A549 (cell line): ENCODE measurements at regions not wholly inside any gene's neighbourhood (a gene's known extent, or its start where the extent isn't known, plus 50 kb on each side); places are given as distances from the start of the nearest gene placed in this dataset.

Experiments
- ATAC-seq, 2 experiments: fragments of 200-7000 bp in 1 of 2; fragments of >200 bp in 1 of 2; cut with Nextera tagmentation in 1 of 2; cut with Tn5 transposase in 1 of 2; 3 replicates each; pipeline versions ENCODE4 v1.8.0 to v1.9.1; 2018 to 2020; ENCODE audit warnings: mild to moderate bottlenecking in 1 of 2, moderate library complexity in 1 of 2
- CTCF ChIA-PET: fragments of 300-600 bp; sonication (Branson Sonifier 250); formaldehyde crosslinking; extraction: SDS; loops from one replicate; lab custom pipeline; 2021; ENCODE audit warnings: antibody characterized with exemption, inconsistent platforms; lab: Yijun Ruan, JAX
- POLR2A ChIA-PET: fragments of 350-600 bp; formaldehyde crosslinking; extraction: SDS; loops from one replicate; lab custom pipeline; 2021; ENCODE audit warnings: antibody characterized with exemption, inconsistent platforms; lab: Yijun Ruan, JAX
- DNase-seq, 2 experiments: peaks; one replicate each; pipeline versions ENCODE4 v3.0.0 to v3.0.0-alpha.2; 2011 to 2016; ENCODE audit warnings: low read depth in 1 of 2, low spot score in 1 of 2
- FAIRE-seq: peaks from 2 replicates; lab custom pipeline; 2011; peaks lifted over from hg19 to GRCh38; lab: Jason Lieb, UNC
- H3K27ac ChIP-seq, 2 experiments: fragments of >200 bp; sonication (Bioruptor Twin); formaldehyde crosslinking; 3 replicates each; pipeline ENCODE4 v1.5.1; 2016 to 2017
- H3K4me1 ChIP-seq: fragments of >200 bp; sonication (Bioruptor Twin); formaldehyde crosslinking; 3 replicates; pipeline ENCODE4 v1.6.1; 2016
- H3K4me2 ChIP-seq: fragments of >200 bp; sonication (Bioruptor Twin); formaldehyde crosslinking; 3 replicates; pipeline ENCODE4 v1.6.1; 2016
- H3K4me3 ChIP-seq: fragments of >200 bp; sonication (Bioruptor Twin); formaldehyde crosslinking; 3 replicates; pipeline ENCODE4 v1.5.1; 2016
- H3K9me3 ChIP-seq: fragments of >200 bp; sonication (Bioruptor Twin); formaldehyde crosslinking; 3 replicates; pipeline ENCODE4 v1.6.1; 2016
- CBX2 ChIP-seq: fragments of 200-600 bp; sonication (generic); IDR thresholded peaks from 2 replicates; pipeline ENCODE4 v1.6.1; 2016; ENCODE audit warnings: low read depth, mild to moderate bottlenecking, borderline replicate concordance
- CEBPB ChIP-seq, 2 experiments: fragments of >200 bp in 1 of 2; sonication (Bioruptor Twin) in 1 of 2; formaldehyde crosslinking in 1 of 2; IDR thresholded peaks; 2 replicates each; pipeline ENCODE4 v1.6.1; 2012 to 2016
- CHD2 ChIP-seq: fragments of 150-350 bp; IDR thresholded peaks from 2 replicates; pipeline ENCODE4 v1.6.1; 2014; ENCODE audit warnings: low read length; ENCODE audit not compliant: partially characterized antibody
- CHD4 ChIP-seq: fragments of 200-600 bp; sonication (generic); IDR thresholded peaks from 2 replicates; pipeline ENCODE4 v1.6.1; 2016; ENCODE audit warnings: antibody characterized with exemption, mild to moderate bottlenecking, borderline replicate concordance
- EP300 ChIP-seq, 2 experiments: fragments of >200 bp; sonication (Bioruptor Twin); formaldehyde crosslinking; IDR thresholded peaks; 2 replicates in 1 of 2; 3 replicates in 1 of 2; pipeline ENCODE4 v1.6.1; 2016 to 2017
- HEYL ChIP-seq: fragments of 250-450 bp; sonication (Bioruptor Pico); IDR thresholded peaks from 2 replicates; pipeline ENCODE4 v1.8.0; 2021; ENCODE audit warnings: mild to moderate bottlenecking, moderate library complexity
- HMGXB4 ChIP-seq: fragments of 250-450 bp; sonication (Bioruptor Pico); IDR thresholded peaks from 2 replicates; pipeline ENCODE4 v1.5.0; 2021; ENCODE audit warnings: mild to moderate bottlenecking, moderate library complexity, borderline replicate concordance
- HOXB13 ChIP-seq: fragments of 250-450 bp; sonication (Bioruptor Pico); IDR thresholded peaks from 2 replicates; pipeline ENCODE4 v1.5.0; 2020; ENCODE audit warnings: low read depth, mild to moderate bottlenecking, moderate library complexity
- HOXB5 ChIP-seq: fragments of 250-450 bp; sonication (Bioruptor Pico); IDR thresholded peaks from 2 replicates; pipeline ENCODE4 v1.5.0; 2020; ENCODE audit warnings: mild to moderate bottlenecking, moderate library complexity
- JUNB ChIP-seq: fragments of >200 bp; sonication (Bioruptor Twin); formaldehyde crosslinking; IDR thresholded peaks from 2 replicates; pipeline ENCODE4 v1.6.1; 2016
- KDM5A ChIP-seq: fragments of 200-600 bp; sonication (generic); IDR thresholded peaks from 2 replicates; pipeline ENCODE4 v1.6.1; 2016; ENCODE audit warnings: antibody characterized with exemption, mild to moderate bottlenecking
- PHF8 ChIP-seq: fragments of 200-600 bp; sonication (generic); IDR thresholded peaks from 2 replicates; pipeline ENCODE4 v1.6.1; 2016; ENCODE audit warnings: low read depth, mild to moderate bottlenecking, antibody characterized with exemption, moderate library complexity, borderline replicate concordance
- POLR2AphosphoS2 ChIP-seq: conservative IDR thresholded peaks from 2 replicates; pipeline ENCODE4 v1.6.1; 2012; ENCODE audit warnings: low read length, improper control_type of control experiment, inconsistent platforms
- RNF2 ChIP-seq: fragments of 200-600 bp; sonication (generic); IDR thresholded peaks from 2 replicates; pipeline ENCODE4 v1.6.1; 2016; ENCODE audit warnings: low read depth, mild to moderate bottlenecking, antibody characterized with exemption, moderate library complexity, borderline replicate concordance
- SMC3 ChIP-seq: fragments of >200 bp; sonication (Bioruptor Twin); formaldehyde crosslinking; IDR thresholded peaks from 3 replicates; pipeline ENCODE4 v1.6.1; 2018; ENCODE audit warnings: inconsistent platforms
- SREBF2 ChIP-seq: fragments of 450-650 bp; IDR thresholded peaks from 2 replicates; pipeline ENCODE4 v1.6.1; 2014; ENCODE audit warnings: mild to moderate bottlenecking, moderate library complexity
- TFCP2L1 ChIP-seq: fragments of 250-450 bp; sonication (Bioruptor Pico); IDR thresholded peaks from 2 replicates; pipeline ENCODE4 v1.5.0; 2021; ENCODE audit warnings: mild to moderate bottlenecking
- ZSCAN20 ChIP-seq: fragments of 250-450 bp; sonication (Bioruptor Pico); IDR thresholded peaks from 2 replicates; pipeline ENCODE4 v1.8.0; 2022; ENCODE audit warnings: mild to moderate bottlenecking, moderate library complexity
- WGBS: methylation state at CpG from one replicate; pipeline ENCODE4 v1.1.6; 2017; ENCODE audit errors: missing lambda C conversion rate; 5-methylcytosine and 5-hydroxymethylcytosine counted together
- TF ChIP-seq, protein P1 (sequence below): fragments of 150-350 bp; IDR thresholded peaks from 2 replicates; pipeline ENCODE4 v1.6.1; 2014; ENCODE audit warnings: low read depth, mild to moderate bottlenecking, low read length
- TF ChIP-seq, protein P2 (sequence below): fragments of 450-650 bp; IDR thresholded peaks from 2 replicates; pipeline ENCODE4 v1.6.1; 2014; ENCODE audit warnings: antibody characterized with exemption
- TF ChIP-seq, protein P3 (sequence below): fragments of 200-600 bp; sonication (generic); IDR thresholded peaks from 2 replicates; pipeline ENCODE4 v1.6.1; 2016; ENCODE audit warnings: antibody characterized with exemption, mild to moderate bottlenecking, moderate library complexity

DNA sequence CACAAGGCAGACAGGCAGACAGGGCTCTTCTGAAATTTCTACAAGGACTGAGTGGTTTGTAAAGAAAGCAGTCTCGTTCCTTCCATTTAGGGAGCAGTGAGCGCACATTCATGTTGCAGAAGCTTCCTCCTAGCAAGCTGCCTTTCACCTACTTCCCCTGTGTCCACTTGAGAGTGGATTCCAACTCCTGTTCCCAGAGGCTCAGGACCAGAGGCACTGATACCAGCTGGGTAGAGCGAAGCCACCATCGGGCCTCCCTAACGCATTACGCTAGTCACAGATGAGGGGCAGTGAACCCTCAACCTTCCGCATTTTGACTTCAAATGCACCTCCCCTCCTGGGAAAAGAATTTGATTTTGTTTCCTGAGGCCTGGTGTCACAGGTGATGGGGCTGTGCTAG lies 215.8 kb downstream of the SIPA1L2 start:
- H3K4me2 ChIP-seq, result no peak overlapping the region
- H3K4me3 ChIP-seq, result no peak overlapping the region
- CTCF ChIA-PET, result no interaction called here
- ATAC-seq, result no peak
- TF ChIP-seq HOXB13 (CRISPR knock-in tag), result no peak
- TF ChIP-seq HEYL (CRISPR knock-in tag), result no peak
- TF ChIP-seq, all 56 proteins: peak for 0
- no peaks in the 10 kb centered on the region for H3K4me1 ChIP-seq
- 92% methylated on average over 7 of the region's 7 CpGs for WGBS
- FAIRE-seq, result no peak
- H3K9me3 ChIP-seq, result peaks cover 6% of the 10 kb centered on the region; the same call in 2 of the 3 replicates
- POLR2A ChIA-PET, result no interaction called here
- DNase-seq, result no peak
- H3K27ac ChIP-seq, result no peak overlapping the region

DNA sequence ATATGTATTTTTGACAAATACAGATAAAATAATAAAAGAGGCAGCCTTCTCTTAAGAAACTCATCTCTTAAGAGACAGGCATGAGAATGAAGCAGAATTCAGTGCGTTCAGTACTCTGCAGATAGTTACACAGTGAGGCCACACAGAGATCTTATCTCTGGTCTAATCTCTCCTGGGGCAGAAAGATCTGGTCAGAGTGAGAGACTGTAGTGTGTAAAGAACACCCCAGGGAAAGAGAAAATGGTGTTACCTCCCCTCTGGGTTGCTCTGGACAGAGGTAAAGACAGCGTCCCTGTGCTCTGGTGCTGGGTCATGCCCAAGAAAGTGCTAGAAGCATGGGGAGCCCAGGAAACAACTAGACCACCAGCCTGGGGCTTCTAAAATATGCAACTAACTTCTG lies 216.3 kb downstream of the SIPA1L2 start:
- WGBS, result 87% methylated on average over 2 of the region's 2 CpGs
- Histone ChIP-seq H3K27ac (no peak overlapping the region), H3K4me3 (no peak overlapping the region), H3K9me3 (peaks cover 6% of the 10 kb centered on the region; the same call in 2 of the 3 replicates), H3K4me2 (no peak overlapping the region), H3K4me1 (no peaks in the 10 kb centered on the region)
- no peak for FAIRE-seq
- ChIA-PET CTCF (no interaction called here), POLR2A (no interaction called here)
- DNase-seq, result no peak
- TF ChIP-seq HMGXB4 (CRISPR knock-in tag) (no peak), PHF8 (no peak), ZSCAN20 (CRISPR knock-in tag) (no peak), HOXB5 (CRISPR knock-in tag) (no peak), CHD2 (no peak), POLR2AphosphoS2 (no peak), TFCP2L1 (CRISPR knock-in tag) (no peak), SREBF2 (no peak), CEBPB (IDR thresholded peaks at IDR 0.05) (no peak), SMC3 (no peak), KDM5A (no peak), RNF2 (no peak), JUNB (no peak), EP300 (IDR thresholded peaks at IDR 0.05) (no peak), CBX2 (no peak), CHD4 (no peak)
- TF ChIP-seq, protein P1, sequence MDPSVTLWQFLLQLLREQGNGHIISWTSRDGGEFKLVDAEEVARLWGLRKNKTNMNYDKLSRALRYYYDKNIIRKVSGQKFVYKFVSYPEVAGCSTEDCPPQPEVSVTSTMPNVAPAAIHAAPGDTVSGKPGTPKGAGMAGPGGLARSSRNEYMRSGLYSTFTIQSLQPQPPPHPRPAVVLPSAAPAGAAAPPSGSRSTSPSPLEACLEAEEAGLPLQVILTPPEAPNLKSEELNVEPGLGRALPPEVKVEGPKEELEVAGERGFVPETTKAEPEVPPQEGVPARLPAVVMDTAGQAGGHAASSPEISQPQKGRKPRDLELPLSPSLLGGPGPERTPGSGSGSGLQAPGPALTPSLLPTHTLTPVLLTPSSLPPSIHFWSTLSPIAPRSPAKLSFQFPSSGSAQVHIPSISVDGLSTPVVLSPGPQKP, result no peak
- TF ChIP-seq, protein P2, sequence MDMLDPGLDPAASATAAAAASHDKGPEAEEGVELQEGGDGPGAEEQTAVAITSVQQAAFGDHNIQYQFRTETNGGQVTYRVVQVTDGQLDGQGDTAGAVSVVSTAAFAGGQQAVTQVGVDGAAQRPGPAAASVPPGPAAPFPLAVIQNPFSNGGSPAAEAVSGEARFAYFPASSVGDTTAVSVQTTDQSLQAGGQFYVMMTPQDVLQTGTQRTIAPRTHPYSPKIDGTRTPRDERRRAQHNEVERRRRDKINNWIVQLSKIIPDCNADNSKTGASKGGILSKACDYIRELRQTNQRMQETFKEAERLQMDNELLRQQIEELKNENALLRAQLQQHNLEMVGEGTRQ, result no peak
- TF ChIP-seq, protein P3, sequence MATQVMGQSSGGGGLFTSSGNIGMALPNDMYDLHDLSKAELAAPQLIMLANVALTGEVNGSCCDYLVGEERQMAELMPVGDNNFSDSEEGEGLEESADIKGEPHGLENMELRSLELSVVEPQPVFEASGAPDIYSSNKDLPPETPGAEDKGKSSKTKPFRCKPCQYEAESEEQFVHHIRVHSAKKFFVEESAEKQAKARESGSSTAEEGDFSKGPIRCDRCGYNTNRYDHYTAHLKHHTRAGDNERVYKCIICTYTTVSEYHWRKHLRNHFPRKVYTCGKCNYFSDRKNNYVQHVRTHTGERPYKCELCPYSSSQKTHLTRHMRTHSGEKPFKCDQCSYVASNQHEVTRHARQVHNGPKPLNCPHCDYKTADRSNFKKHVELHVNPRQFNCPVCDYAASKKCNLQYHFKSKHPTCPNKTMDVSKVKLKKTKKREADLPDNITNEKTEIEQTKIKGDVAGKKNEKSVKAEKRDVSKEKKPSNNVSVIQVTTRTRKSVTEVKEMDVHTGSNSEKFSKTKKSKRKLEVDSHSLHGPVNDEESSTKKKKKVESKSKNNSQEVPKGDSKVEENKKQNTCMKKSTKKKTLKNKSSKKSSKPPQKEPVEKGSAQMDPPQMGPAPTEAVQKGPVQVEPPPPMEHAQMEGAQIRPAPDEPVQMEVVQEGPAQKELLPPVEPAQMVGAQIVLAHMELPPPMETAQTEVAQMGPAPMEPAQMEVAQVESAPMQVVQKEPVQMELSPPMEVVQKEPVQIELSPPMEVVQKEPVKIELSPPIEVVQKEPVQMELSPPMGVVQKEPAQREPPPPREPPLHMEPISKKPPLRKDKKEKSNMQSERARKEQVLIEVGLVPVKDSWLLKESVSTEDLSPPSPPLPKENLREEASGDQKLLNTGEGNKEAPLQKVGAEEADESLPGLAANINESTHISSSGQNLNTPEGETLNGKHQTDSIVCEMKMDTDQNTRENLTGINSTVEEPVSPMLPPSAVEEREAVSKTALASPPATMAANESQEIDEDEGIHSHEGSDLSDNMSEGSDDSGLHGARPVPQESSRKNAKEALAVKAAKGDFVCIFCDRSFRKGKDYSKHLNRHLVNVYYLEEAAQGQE, result no peak
- ATAC-seq, result no peak
